ENCODE measurements at regions not wholly inside any gene's neighbourhood (a gene's known extent, or its start where the extent isn't known, plus 50 kb on each side); places are given as distances from the start of the nearest gene placed in this dataset.

DNA sequence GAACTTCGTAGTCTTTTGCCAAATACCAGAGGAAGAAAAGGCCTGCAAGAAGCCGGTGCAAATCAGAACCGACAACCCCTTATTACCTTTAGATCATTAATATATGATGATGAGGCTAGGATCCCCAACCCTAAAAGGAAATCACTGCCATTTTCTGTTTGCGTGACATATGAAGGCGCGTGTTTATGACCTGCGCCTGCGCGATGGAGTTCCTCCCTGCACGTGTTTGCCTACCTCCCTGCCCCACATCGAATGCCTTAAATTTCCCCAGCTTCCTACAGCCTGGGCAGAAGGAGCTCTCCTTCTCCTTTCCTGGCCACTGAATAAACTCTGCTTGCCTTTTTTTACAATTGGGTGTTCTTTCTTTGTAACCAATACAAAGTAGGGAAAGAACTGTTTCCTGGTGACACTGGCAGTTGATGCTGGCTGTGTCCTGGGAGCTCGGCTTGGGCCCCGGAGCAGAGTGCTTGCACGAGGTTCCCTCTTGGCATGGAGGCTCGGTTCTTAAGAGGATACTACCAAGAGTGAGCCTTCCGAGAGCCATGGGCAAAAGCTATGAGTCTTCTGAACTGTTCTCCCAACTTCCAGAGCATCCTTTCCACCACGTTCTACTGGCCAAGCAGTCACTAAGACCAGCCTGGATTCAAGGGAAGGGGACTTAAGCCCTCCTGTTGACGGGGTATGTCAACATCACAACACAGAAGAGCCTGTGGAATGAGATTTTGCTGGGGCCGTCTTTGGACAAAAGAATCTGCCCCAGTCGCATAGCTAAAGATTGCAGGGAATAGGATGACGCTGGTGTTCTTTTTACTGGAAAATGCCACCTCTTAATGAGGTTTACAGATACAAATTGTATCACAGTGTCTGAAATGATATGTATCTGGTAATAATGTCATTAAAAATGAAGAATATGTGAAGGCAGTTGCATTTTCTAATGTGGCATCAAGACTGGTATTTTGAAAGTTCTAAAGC, 179.8 kb downstream of the SH3BP4 start:
- Histone ChIP-seq H3K27ac (no peak overlapping the region), H3K4me2 (no peak overlapping the region), H3K27me3 (no peaks in the 10 kb centered on the region), H3K4me3 (no peak overlapping the region), H3K9me2 (replicated peaks; ENCODE audit: insufficient read depth) (no peaks in the 10 kb centered on the region), H3K4me1 (ENCODE audit: insufficient read depth) (no peaks in the 10 kb centered on the region), H3K9me3 (ENCODE audit: low read depth) (no peaks in the 10 kb centered on the region), H3K36me3 (replicated peaks; ENCODE audit: insufficient read depth, low read depth) (no peaks in the 10 kb centered on the region), H4K20me1 (ENCODE audit: insufficient read depth, poor library complexity, severe bottlenecking) (no peaks in the 10 kb centered on the region), H2AFZ (no peak overlapping the region), H3K79me2 (no peaks in the 10 kb centered on the region)
- no peak for DNase-seq (ENCODE audit: low spot score)
- TF ChIP-seq EZH2phosphoT487 (IDR thresholded peaks at IDR 0.05; ENCODE audit: low read depth, severe bottlenecking, unreplicated experiment) = no peak
- TF ChIP-seq EZH2 (IDR thresholded peaks at IDR 0.05; ENCODE audit: borderline replicate concordance) = no peak
- TF ChIP-seq CTCF (IDR thresholded peaks at IDR 0.05; ENCODE audit: poor library complexity) = no peak
- 93% methylated on average over 21 of the region's 21 CpGs for WGBS (ENCODE audit: low lambda C conversion rate, missing lambda C conversion rate)

DNA sequence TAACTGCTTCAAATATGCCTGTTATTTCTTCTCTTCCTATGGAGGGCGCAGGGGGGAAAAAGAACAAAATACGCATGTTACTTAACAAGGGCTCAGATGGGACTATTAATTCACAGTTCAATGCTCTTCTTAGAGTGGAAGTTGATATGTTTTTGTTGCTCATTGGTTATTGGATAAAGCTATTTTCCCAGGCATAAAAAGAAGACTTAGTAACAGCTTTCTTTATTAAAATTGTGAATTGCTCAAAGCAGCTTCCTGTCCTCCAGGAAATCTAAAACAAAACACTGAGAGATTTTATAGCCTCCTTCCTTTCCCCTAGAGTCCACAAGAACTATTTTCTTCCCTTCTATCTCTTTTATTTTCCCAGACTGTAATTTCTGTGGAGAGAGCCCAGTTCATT, 180.8 kb downstream of the SH3BP4 start:
- Histone ChIP-seq H3K9me3 (ENCODE audit: low read depth) (no peaks in the 10 kb centered on the region), H2AFZ (no peak overlapping the region), H3K36me3 (replicated peaks; ENCODE audit: insufficient read depth, low read depth) (no peaks in the 10 kb centered on the region), H3K9me2 (replicated peaks; ENCODE audit: insufficient read depth) (no peaks in the 10 kb centered on the region), H3K4me3 (no peak overlapping the region), H3K79me2 (no peaks in the 10 kb centered on the region), H3K27ac (no peak overlapping the region), H4K20me1 (ENCODE audit: insufficient read depth, poor library complexity, severe bottlenecking) (no peaks in the 10 kb centered on the region), H3K4me2 (no peak overlapping the region), H3K27me3 (no peaks in the 10 kb centered on the region), H3K4me1 (ENCODE audit: insufficient read depth) (no peaks in the 10 kb centered on the region)
- no peak for TF ChIP-seq EZH2 (IDR thresholded peaks at IDR 0.05; ENCODE audit: borderline replicate concordance)
- TF ChIP-seq CTCF (IDR thresholded peaks at IDR 0.05; ENCODE audit: poor library complexity) = no peak
- no peak for TF ChIP-seq EZH2phosphoT487 (IDR thresholded peaks at IDR 0.05; ENCODE audit: low read depth, severe bottlenecking, unreplicated experiment)
- WGBS (ENCODE audit: low lambda C conversion rate, missing lambda C conversion rate) = 82% methylated on average over 2 of the region's 2 CpGs
- DNase-seq (ENCODE audit: low spot score) = no peak

- 94% methylated on average over 2 of the region's 2 CpGs for WGBS (ENCODE audit: low lambda C conversion rate, missing lambda C conversion rate)
- Histone ChIP-seq H4K20me1 (ENCODE audit: insufficient read depth, poor library complexity, severe bottlenecking) (no peaks in the 10 kb centered on the region), H3K9me2 (replicated peaks; ENCODE audit: insufficient read depth) (no peaks in the 10 kb centered on the region), H3K79me2 (no peaks in the 10 kb centered on the region), H3K27me3 (no peaks in the 10 kb centered on the region), H3K4me1 (ENCODE audit: insufficient read depth) (no peaks in the 10 kb centered on the region), H3K36me3 (replicated peaks; ENCODE audit: insufficient read depth, low read depth) (no peaks in the 10 kb centered on the region), H3K27ac (no peak overlapping the region), H2AFZ (no peak overlapping the region), H3K9me3 (ENCODE audit: low read depth) (no peaks in the 10 kb centered on the region), H3K4me3 (no peak overlapping the region), H3K4me2 (no peak overlapping the region)
- DNase-seq (ENCODE audit: low spot score) = no peak
- TF ChIP-seq CTCF (IDR thresholded peaks at IDR 0.05; ENCODE audit: poor library complexity) (no peak), EZH2 (IDR thresholded peaks at IDR 0.05; ENCODE audit: borderline replicate concordance) (no peak), EZH2phosphoT487 (IDR thresholded peaks at IDR 0.05; ENCODE audit: low read depth, severe bottlenecking, unreplicated experiment) (no peak)
These were observed 182.0 kb downstream of the SH3BP4 start for GRCh38 chr2:235133837-235134236.

Data from hepatocyte (in vitro differentiated cells).